KMS-11 (cell line): ENCODE measurements at regions not wholly inside any gene's neighbourhood (a gene's known extent, or its start where the extent isn't known, plus 50 kb on each side); places are given as distances from the start of the nearest gene placed in this dataset.

Source experiments
- H2AFZ ChIP-seq: fragments of 200-600 bp; sonication (generic); 2 replicates; pipeline ENCODE4 v1.6.1; 2016; ENCODE audit warnings: antibody characterized with exemption, mixed run types, low read depth
- H3K27ac ChIP-seq: fragments of 200-600 bp; sonication (generic); 2 replicates; pipeline ENCODE4 v1.6.1; 2016; ENCODE audit warnings: mild to moderate bottlenecking, mixed run types
- H3K27me3 ChIP-seq: fragments of 200-600 bp; sonication (generic); 2 replicates; pipeline ENCODE4 v1.6.1; 2017; ENCODE audit warnings: mild to moderate bottlenecking, low read depth, mixed run types, moderate library complexity; ENCODE audit not compliant: insufficient read depth
- H3K36me3 ChIP-seq: fragments of 200-600 bp; sonication (generic); 2 replicates; pipeline ENCODE4 v1.6.1; 2017; ENCODE audit warnings: mild to moderate bottlenecking, mixed run types; ENCODE audit not compliant: insufficient read depth
- H3K4me1 ChIP-seq: fragments of 200-600 bp; sonication (generic); 2 replicates; pipeline ENCODE4 v1.6.1; 2016; ENCODE audit warnings: mild to moderate bottlenecking, low read depth, mixed run types; ENCODE audit not compliant: poor library complexity, severe bottlenecking
- H3K4me2 ChIP-seq: fragments of 200-600 bp; sonication (generic); 2 replicates; pipeline ENCODE4 v1.7.0; 2016; ENCODE audit warnings: mild to moderate bottlenecking, mixed run types
- H3K4me3 ChIP-seq: fragments of 200-600 bp; sonication (generic); IDR thresholded peaks from 2 replicates; pipeline ENCODE4 v1.6.1; 2017; ENCODE audit warnings: low read depth, low read length, mixed read lengths; ENCODE audit not compliant: insufficient read depth
- H3K79me2 ChIP-seq: fragments of 200-600 bp; sonication (generic); 2 replicates; pipeline ENCODE4 v1.6.1; 2016; ENCODE audit warnings: low read depth, mixed run types; ENCODE audit not compliant: insufficient read depth
- H3K9ac ChIP-seq: fragments of 200-600 bp; sonication (generic); 2 replicates; pipeline ENCODE4 v1.6.1; 2016; ENCODE audit warnings: mild to moderate bottlenecking, mixed run types
- H4K20me1 ChIP-seq: fragments of 200-600 bp; sonication (generic); 2 replicates; pipeline ENCODE4 v1.6.1; 2016; ENCODE audit warnings: mild to moderate bottlenecking, mixed run types; ENCODE audit not compliant: insufficient read depth
- CTCF ChIP-seq: fragments of 200-600 bp; sonication (generic); conservative IDR thresholded peaks from 2 replicates; pipeline ENCODE4 v1.6.1; 2017; ENCODE audit warnings: low read depth, mild to moderate bottlenecking, antibody characterized with exemption, low read length, moderate library complexity, mixed read lengths

- Histone ChIP-seq H3K9ac (no peak overlapping the region), H3K4me2 (no peak overlapping the region), H3K27me3 (no peaks in the 10 kb centered on the region), H3K79me2 (no peaks in the 10 kb centered on the region), H3K4me1 (no peaks in the 10 kb centered on the region), H3K36me3 (no peaks in the 10 kb centered on the region), H2AFZ (no peak overlapping the region), H3K4me3 (no peak overlapping the region), H4K20me1 (no peaks in the 10 kb centered on the region), H3K27ac (no peak overlapping the region)
- TF ChIP-seq CTCF, result no peak
These were observed 183.2 kb downstream of the SOX9 start for GRCh38 chr17:72303787-72304733.

- no peak for TF ChIP-seq CTCF
- H3K79me2 ChIP-seq, result no peaks in the 10 kb centered on the region
- H3K4me2 ChIP-seq, result no peak overlapping the region
These were observed 184.0 kb downstream of the SOX9 start for GRCh38 chr17:72304859-72305258.

GRCh38 chr17:72305472-72305871, 184.7 kb downstream of the SOX9 start:
- no peak overlapping the region for H3K9ac ChIP-seq
- no peak overlapping the region for H2AFZ ChIP-seq
- TF ChIP-seq CTCF, result no peak
- no peak overlapping the region for H3K4me2 ChIP-seq
- no peaks in the 10 kb centered on the region for H4K20me1 ChIP-seq
- H3K79me2 ChIP-seq, result no peaks in the 10 kb centered on the region
- H3K27ac ChIP-seq, result no peak overlapping the region
- no peaks in the 10 kb centered on the region for H3K27me3 ChIP-seq
- H3K36me3 ChIP-seq, result no peaks in the 10 kb centered on the region
- H3K4me3 ChIP-seq, result no peak overlapping the region
- H3K4me1 ChIP-seq, result no peaks in the 10 kb centered on the region

More at GRCh38 chr17:72304859-72305258, 184.0 kb downstream of the SOX9 start:
- Histone ChIP-seq H2AFZ (no peak overlapping the region), H4K20me1 (no peaks in the 10 kb centered on the region), H3K36me3 (no peaks in the 10 kb centered on the region), H3K4me1 (no peaks in the 10 kb centered on the region), H3K4me3 (no peak overlapping the region), H3K9ac (no peak overlapping the region), H3K27me3 (no peaks in the 10 kb centered on the region), H3K27ac (no peak overlapping the region)

GRCh38 chr17:72306037-72306436, 185.2 kb downstream of the SOX9 start:
- H3K4me1 ChIP-seq, result no peaks in the 10 kb centered on the region
- H2AFZ ChIP-seq, result no peak overlapping the region

More at GRCh38 chr17:72306037-72306436, 185.2 kb downstream of the SOX9 start:
- Histone ChIP-seq H3K4me3 (no peak overlapping the region), H4K20me1 (no peaks in the 10 kb centered on the region), H3K9ac (no peak overlapping the region), H3K36me3 (no peaks in the 10 kb centered on the region), H3K27me3 (no peaks in the 10 kb centered on the region), H3K27ac (no peak overlapping the region), H3K4me2 (no peak overlapping the region), H3K79me2 (no peaks in the 10 kb centered on the region)
- no peak for TF ChIP-seq CTCF
